ENCODE measurements at regions not wholly inside any gene's neighbourhood (a gene's known extent, or its start where the extent isn't known, plus 50 kb on each side); places are given as distances from the start of the nearest gene placed in this dataset.
A peak's percentile ranks its signal among the peaks of the same experiment; 100 is the strongest.
"Not testable (repeated sequence)": the region's sequence is repeated elsewhere in the genome, so short reads cannot be mapped to it uniquely, and the experiment has no call there.

GRCh38 chr6:33892581-33893346 is 89.0 kb upstream of the MLN start:
- DNase-seq, result no peak

GRCh38 chr6:33888664-33889200 is 84.9 kb upstream of the MLN start:
- no peak for DNase-seq

- no peak for DNase-seq
Observed at GRCh38 chr6:33888183-33888582, 84.4 kb upstream of the MLN start.

- peak; percentile 4 for DNase-seq
Observed at GRCh38 chr6:33886673-33887144, 82.9 kb upstream of the MLN start.

DNA sequence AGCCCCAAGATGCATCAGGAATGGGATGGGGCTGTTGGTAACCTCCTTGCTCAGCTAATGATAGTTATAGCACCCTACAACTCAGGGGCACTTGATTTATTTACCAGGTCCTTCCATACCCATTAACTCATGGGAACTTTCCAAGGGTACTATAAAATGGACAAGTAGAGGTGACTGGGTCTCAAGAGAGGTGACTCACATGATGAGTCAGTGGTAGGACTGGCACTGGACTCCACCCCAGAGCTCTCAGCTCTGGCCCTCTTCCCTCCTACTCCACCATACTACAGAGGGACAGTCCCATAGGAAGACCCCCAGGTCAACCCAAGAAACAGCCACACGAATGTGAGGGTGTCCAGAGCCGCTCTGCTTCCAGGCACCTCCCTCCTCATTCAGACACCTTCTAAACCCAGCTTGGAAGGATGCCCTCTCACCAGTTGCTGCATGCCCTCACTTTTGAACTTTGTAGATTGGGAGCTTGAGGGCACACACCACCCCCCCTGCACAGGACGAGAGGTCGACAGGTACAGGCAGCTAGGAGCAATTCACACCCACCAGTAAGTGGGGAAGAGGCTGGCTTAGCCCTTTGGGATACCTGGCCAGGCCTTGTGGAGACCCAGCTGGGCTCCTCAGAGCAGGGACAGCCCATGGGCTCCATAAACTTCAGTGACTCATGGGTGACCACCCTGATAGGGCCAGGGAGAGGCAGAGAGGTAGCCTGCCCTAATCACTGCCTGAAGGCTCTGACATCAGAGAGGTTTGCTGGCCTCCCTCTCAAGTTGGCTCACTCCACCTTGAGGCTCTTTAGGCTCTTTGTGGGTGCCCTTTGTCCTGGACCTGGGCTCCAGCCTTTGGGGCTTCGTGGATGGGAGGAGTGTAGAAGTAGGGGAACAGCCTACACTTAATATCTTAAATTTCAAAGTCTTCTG is 81.6 kb upstream of the MLN start:
- DNase-seq, result no peak

DNA sequence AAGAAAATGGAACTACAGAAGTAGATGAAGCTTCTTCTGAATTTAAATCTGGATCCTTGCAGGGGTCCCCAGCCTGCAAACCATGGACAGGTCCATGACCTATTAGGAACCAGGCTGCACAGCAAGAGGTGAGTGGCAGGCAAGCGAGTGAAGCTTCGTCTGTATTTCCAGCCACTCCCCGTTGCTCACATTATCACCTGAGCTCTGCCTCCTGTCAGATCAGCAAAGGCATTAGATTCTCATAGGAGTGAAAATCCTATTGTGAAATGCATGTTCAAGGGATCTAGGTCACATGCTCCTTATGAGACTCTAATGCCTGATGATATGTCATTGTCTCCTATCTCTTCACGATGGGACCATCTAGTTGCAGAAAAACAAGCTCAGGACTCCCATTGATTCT is 79.8 kb upstream of the MLN start:
- not testable (repeated sequence) for DNase-seq

DNA sequence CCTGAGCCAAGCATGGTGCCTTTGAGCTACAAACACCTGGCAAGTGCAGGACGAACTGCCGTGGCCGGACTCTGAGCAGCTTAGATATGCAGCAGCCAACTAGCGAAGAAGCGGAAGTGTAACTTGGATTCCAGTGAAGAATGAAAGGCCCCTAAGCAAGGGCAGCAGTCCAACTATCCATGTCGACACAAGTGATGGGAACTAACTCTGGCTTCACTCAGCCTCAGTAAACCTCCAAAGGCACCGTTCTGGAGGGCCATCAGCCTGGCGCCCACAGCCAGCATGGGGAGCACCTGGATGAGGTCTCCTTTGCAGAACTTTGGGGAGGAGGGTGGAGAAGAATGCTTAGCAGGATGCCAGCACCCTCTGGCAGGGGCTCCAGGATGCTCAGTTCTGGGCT is 78.4 kb upstream of the MLN start:
- DNase-seq, result no peak

- DNase-seq, result no peak
Observed at GRCh38 chr6:33880766-33881165, 77.0 kb upstream of the MLN start.

DNA sequence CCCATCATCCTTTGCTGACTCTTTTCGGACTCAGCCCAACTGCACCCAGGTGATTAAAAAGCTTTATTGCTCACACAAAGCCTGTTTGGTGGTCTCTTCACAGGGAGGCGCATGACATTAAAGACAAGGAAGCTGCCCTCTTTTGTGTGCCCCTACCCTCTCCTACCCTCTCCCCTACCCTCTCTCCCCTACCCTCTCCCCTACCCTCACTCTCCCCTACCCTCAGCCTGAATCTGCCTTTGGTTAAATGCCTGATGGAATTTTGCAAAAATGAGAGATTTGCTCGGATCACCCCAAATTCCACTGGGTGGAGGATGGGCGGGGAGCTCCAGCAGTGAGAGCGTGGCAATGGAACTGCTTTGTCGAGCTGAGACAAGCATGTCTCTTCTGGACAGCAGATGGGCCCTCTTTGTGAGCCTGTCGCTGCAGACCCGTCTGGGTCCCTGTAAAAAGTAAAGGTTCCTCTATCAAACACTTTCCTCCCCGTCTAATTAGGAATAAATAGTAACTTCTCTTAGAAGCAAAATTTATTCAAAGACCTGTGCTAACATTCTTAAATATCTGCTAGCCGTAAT is 76.4 kb upstream of the MLN start:
- DNase-seq, result no peak

DNA sequence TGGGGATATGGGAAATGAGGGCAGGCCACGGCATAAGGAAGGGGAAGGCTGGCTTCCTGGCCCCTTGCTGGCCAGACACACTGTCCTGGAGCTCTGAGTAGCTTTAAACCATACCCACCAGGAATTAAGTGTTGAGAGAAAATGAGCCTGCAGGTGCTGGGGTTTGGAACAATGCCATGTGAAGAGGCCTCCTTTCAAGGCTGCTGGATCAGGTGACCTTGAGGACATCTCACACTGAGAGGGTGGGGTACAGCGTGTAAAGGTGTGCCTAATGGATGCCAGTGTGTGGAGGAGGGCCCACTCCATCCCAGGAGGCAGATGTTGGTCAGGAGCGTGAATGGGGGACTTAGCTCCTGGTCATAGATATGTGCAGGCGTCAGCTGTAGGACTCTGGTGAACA is 74.8 kb upstream of the MLN start:
- no peak for DNase-seq

GRCh38 chr6:33877982-33878535 is 74.3 kb upstream of the MLN start:
- no peak for DNase-seq

DNA sequence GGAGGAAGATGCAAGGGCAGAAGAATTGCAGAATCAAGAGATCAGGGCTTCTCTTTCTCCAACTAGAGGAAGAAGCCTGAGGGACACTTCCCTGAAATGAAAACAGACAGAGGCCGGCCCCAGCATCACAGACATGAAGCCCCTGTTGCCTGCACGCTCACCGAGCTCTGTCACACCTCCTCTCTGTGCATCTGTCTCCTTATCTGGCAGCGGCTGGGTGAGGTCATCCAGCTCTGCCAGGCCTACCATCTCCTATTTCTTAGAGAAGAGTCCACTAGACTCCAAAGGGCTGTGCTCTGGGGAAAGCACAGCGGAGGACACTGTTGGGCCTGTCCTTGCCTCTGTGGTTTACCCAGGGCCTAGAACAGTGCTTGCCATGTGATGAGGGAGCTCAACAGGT is 71.9 kb upstream of the MLN start:
- no peak for DNase-seq

GRCh38 chr6:33875141-33875581 is 71.4 kb upstream of the MLN start:
- DNase-seq, result no peak

GRCh38 chr6:33874136-33874760 is 70.4 kb upstream of the MLN start:
- DNase-seq, result no peak

DNA sequence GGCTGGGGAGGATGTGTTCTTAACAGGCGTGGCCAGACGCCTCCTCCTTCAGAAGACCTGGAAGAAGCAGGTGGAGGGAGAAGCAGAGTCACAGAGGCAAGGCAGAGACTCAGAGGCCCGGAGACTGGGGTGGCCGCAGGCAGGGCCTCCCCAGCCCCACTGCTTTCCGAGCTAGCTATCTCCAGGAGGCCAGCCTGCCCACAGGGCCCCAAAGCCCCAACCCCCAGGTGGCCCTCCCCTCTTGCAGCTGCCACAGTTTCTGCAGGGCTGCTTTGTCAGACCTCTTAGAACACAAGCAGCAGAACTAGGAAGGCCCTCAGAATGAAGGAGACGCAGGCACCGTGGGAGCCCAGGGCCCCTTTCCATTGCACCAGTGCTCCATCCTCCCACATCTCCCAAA is 69.0 kb upstream of the MLN start:
- no peak for DNase-seq

DNA sequence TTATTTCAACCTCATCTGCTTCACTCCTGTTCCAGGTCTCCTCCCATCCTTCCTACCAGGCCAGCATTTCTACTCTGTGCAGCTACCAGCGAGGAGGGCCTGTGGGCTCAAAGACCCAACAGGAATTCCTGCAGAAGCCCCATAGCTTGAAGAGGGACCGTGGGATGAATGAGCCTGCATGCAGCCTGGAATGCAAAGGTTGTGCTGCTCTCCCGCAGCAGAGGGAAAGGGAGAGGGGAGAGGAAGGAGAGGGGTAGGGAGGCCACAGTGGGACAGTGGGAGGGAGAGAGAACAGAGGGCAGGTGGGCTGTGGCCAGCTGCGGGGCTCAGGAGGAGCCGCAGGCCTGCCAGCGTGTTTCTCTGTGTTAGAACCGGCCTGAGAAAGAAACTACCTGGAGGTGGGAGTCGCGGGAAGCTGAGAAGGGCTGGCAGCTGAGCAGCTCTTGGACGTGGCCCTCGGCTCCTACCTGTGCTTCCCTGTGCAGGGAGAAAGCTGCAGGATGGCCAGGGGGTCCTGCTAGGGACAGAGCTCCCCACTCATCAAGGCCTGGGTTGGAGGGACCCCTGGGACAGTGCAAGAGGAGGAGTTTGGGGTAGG is 66.1 kb upstream of the MLN start:
- DNase-seq, result no peak

GRCh38 chr6:33869121-33869520 is 65.3 kb upstream of the MLN start:
- DNase-seq, result no peak

DNA sequence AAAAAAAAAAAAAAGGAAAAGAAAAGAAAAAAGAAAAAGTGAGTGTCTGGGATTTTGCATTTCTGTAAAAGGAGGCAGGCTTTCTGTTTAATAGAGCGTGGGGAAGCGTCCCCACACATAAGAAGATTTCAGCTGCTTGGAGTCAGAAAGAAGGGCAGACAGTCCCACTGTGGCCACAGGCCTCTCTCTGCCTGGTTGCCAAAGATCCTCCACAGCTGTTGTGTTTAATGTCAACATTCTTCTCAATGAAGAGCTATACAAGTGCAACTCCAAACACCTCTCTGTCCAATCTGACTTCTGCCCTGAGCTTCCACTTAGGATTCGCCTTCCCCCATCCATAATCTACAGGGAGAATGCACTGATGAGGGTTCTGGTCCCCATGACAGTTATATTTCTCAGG is 64.3 kb upstream of the MLN start:
- DNase-seq, result no peak

DNA sequence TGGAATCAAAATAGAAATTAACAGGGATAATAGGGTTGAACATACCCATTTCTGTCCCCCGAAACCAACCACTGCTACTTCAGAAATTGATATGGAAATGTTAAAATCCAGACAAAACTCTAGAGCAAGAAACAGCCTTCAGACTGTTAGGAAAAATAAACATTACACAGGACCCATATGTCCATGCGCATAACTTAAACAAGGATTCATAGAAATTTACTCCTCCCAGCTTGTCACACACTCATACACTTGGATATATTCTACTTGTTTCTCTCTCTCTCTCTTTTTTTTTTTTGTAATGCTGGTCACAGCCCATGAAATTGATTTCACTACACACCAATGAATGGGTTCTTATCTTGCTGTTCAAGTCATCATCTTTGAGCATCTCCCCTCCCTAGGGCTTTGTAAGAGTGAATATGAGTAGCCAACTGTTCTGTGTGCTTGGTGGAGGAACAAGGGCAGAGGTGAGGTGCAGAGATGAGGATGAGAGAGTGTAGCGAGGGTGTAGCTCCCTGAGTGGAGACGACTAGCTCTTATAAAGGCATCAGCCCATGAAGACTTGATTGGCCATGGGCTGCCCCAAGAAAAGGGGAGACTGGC is 61.8 kb upstream of the MLN start:
- DNase-seq, result no peak

DNA sequence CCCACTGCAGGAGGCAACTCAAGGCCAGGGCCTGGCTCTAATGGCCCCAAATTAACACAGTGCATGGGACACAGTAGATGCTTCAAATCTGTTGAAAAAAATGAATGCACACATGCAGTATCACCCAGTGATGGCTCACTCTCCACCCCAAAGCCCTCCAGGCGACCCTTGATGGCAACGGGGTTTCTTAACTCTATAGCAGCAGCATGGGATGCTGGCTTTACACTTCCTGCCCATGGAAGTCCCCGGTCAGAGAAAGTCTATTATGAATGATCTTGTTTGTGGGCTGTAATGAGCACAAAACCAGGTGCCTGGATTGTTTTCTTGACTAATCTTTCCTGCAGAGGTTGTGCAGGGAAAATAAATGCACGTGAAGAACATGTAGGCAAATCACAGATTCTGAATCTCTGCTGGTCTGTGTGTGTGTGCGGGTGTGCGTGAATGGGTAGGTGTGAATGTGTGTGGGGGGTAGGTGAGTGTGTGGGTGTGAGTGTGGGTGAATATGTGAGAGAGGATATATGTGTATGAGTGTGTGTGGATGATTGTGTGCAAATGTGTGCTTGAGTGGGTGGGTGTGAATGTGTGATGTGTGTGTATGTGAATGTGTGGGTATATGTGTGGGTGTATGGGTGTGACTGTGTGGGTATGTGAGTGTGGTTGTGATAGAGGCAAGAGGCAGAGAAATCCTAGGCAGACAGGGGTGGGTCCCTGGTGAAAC is 60.1 kb upstream of the MLN start:
- no peak for DNase-seq

- DNase-seq, result no peak
Observed at GRCh38 chr6:33863084-33863483, 59.3 kb upstream of the MLN start.

Measured in dermis blood vessel endothelial cell (primary cell).